Body of pancreas (tissue), 4 donors: ENCODE measurements at regions not wholly inside any gene's neighbourhood (a gene's known extent, or its start where the extent isn't known, plus 50 kb on each side); places are given as distances from the start of the nearest gene placed in this dataset.

Source experiments
- ATAC-seq: fragments of 150-250 bp; one replicate; pipeline ENCODE4 v1.9.1; 2016
- DNase-seq, 4 donors: peaks; one replicate each; pipeline ENCODE4 v3.0.0-alpha.2; 2019
- H3K27ac ChIP-seq, 4 donors: fragments of 200-600 bp; sonication (generic); 1 replicate in 3 of 4; 2 replicates in 1 of 4; pipeline versions ENCODE4 v1.5.1 to v1.6.1; 2016 to 2019; ENCODE audit warnings: mild to moderate bottlenecking in 1 of 4, mixed read lengths in 1 of 4, moderate library complexity in 1 of 4
- H3K27me3 ChIP-seq, 2 donors: fragments of 200-600 bp; sonication (generic); one replicate each; pipeline ENCODE4 v1.6.0; 2016; ENCODE audit warnings: mild to moderate bottlenecking in 1 of 2
- H3K36me3 ChIP-seq, 2 donors: fragments of 200-600 bp; sonication (generic); replicated peaks in 1 of 2; 2 replicates each; pipeline ENCODE4 v1.5.1; 2016; ENCODE audit warnings: low read depth in 2 of 2; ENCODE audit not compliant: insufficient read depth in 1 of 2
- H3K4me1 ChIP-seq: fragments of 200-600 bp; sonication (generic); one replicate; pipeline ENCODE4 v1.6.0; 2016
- H3K4me3 ChIP-seq, 2 donors: fragments of 200-600 bp; sonication (generic); 1 replicate in 1 of 2; 2 replicates in 1 of 2; pipeline ENCODE4 v1.5.1; 2016 to 2019
- H3K9me3 ChIP-seq, 3 donors: fragments of 200-600 bp; sonication (generic); 1 replicate in 2 of 3; 2 replicates in 1 of 3; pipeline ENCODE4 v1.5.1; 2016
- CTCF ChIP-seq, 7 experiments: fragments of 450-650 bp in 4 of 7; fragments of 200-600 bp in 3 of 7; sonication (generic) in 3 of 7; IDR thresholded peaks; one replicate each; pipeline ENCODE4 v1.5.1; 2016 to 2019; ENCODE audit warnings: antibody characterized with exemption in 7 of 7
- POLR2A ChIP-seq, 3 donors: fragments of 450-650 bp; IDR thresholded peaks; one replicate each; pipeline ENCODE4 v1.6.1; 2016; ENCODE audit warnings: antibody characterized with exemption in 3 of 3, mild to moderate bottlenecking in 2 of 3
- WGBS, 2 donors: methylation state at CpG; one replicate each; pipeline ENCODE4 v1.1.5; 2017; 5-methylcytosine and 5-hydroxymethylcytosine counted together
- intact Hi-C: fragments of 100-400 bp; cut with DNase I; formaldehyde crosslinking; loops from one replicate; pipeline ENCODE4 v1.15.1; 2023

- H3K4me3 ChIP-seq = no peak overlapping the region
- TF ChIP-seq POLR2A (IDR thresholded peaks at IDR 0.05) (no peak), CTCF (IDR thresholded peaks at IDR 0.05) (no peak)
These were observed 233.3 kb downstream of the SHOX2 start for GRCh38 chr3:157872902-157873301.

GRCh38 chr3:157871838-157872460, 234.3 kb downstream of the SHOX2 start:
- no peaks in the 10 kb centered on the region for H3K27me3 ChIP-seq
- WGBS, 2 donors = 56 to 59% methylated on average over 3 of the region's 3 CpGs
- ATAC-seq (no peak), DNase-seq (no peak)
- intact Hi-C loops = no loop called here
- TF ChIP-seq POLR2A (IDR thresholded peaks at IDR 0.05) (no peak), CTCF (IDR thresholded peaks at IDR 0.05) (no peak)
- H3K27ac ChIP-seq = no peak overlapping the region
- H3K4me3 ChIP-seq = no peak overlapping the region
- H3K9me3 ChIP-seq = no peaks in the 10 kb centered on the region
- no peaks in the 10 kb centered on the region for H3K36me3 ChIP-seq
- H3K4me1 ChIP-seq = no peaks in the 10 kb centered on the region

More at GRCh38 chr3:157872902-157873301, 233.3 kb downstream of the SHOX2 start:
- H3K27ac ChIP-seq = no peak overlapping the region
- 40 to 67% methylated on average over 1 of the region's 1 CpG for WGBS, 2 donors
- ATAC-seq (no peak), DNase-seq (no peak)
- H3K4me1 ChIP-seq = no peaks in the 10 kb centered on the region
- intact Hi-C loops = no loop called here
- no peaks in the 10 kb centered on the region for H3K36me3 ChIP-seq
- no peaks in the 10 kb centered on the region for H3K9me3 ChIP-seq
- no peaks in the 10 kb centered on the region for H3K27me3 ChIP-seq

GRCh38 chr3:157871248-157871647, 235.0 kb downstream of the SHOX2 start:
- TF ChIP-seq POLR2A (IDR thresholded peaks at IDR 0.05) (no peak), CTCF (IDR thresholded peaks at IDR 0.05) (no peak)
- DNase-seq = no peak
- no peaks in the 10 kb centered on the region for H3K36me3 ChIP-seq
- no peaks in the 10 kb centered on the region for H3K4me1 ChIP-seq
- no peak for ATAC-seq
- H3K27ac ChIP-seq = no peak overlapping the region
- intact Hi-C loops = no loop called here
- no peaks in the 10 kb centered on the region for H3K9me3 ChIP-seq
- no peak overlapping the region for H3K4me3 ChIP-seq
- H3K27me3 ChIP-seq = no peaks in the 10 kb centered on the region
- 77 to 82% methylated on average over 7 of the region's 7 CpGs for WGBS, 2 donors

- no peaks in the 10 kb centered on the region for H3K4me1 ChIP-seq
- DNase-seq (no peak), ATAC-seq (no peak)
- 55 to 64% methylated on average over 2 of the region's 2 CpGs for WGBS, 2 donors
- H3K36me3 ChIP-seq = no peaks in the 10 kb centered on the region
- intact Hi-C loops = no loop called here
- H3K4me3 ChIP-seq = no peak overlapping the region
- no peak for TF ChIP-seq CTCF (IDR thresholded peaks at IDR 0.05)
- no peak for TF ChIP-seq POLR2A (IDR thresholded peaks at IDR 0.05)
- H3K27me3 ChIP-seq = no peaks in the 10 kb centered on the region
- H3K27ac ChIP-seq = no peak overlapping the region
- no peaks in the 10 kb centered on the region for H3K9me3 ChIP-seq
These were observed 237.3 kb downstream of the SHOX2 start for GRCh38 chr3:157868946-157869345.

GRCh38 chr3:157868196-157868595, 238.0 kb downstream of the SHOX2 start:
- DNase-seq (no peak), ATAC-seq (peak; percentile 45)
- H3K4me1 ChIP-seq = no peaks in the 10 kb centered on the region
- H3K27me3 ChIP-seq = no peaks in the 10 kb centered on the region
- H3K4me3 ChIP-seq = no peak overlapping the region
- WGBS, 2 donors = 58 to 73% methylated on average over 1 of the region's 1 CpG
- TF ChIP-seq POLR2A (IDR thresholded peaks at IDR 0.05) (no peak), CTCF (IDR thresholded peaks at IDR 0.05) (no peak)
- intact Hi-C loops = no loop called here
- no peak overlapping the region for H3K27ac ChIP-seq
- no peaks in the 10 kb centered on the region for H3K9me3 ChIP-seq
- no peaks in the 10 kb centered on the region for H3K36me3 ChIP-seq
